Natural killer cell (primary cell): ENCODE measurements at regions not wholly inside any gene's neighbourhood (a gene's known extent, or its start where the extent isn't known, plus 50 kb on each side); places are given as distances from the start of the nearest gene placed in this dataset.

Experiments
- ATAC-seq, 3 donors: fragments of 150-1000 bp in 2 of 3; fragments of 200-7000 bp in 1 of 3; cut with Tn5 transposase; 1 replicate in 1 of 3; 2 replicates in 2 of 3; pipeline ENCODE4 v1.10.0; 2021; ENCODE audit warnings: mild to moderate bottlenecking in 2 of 3, moderate library complexity in 2 of 3
- DNase-seq, 2 donors: peaks; one replicate each; pipeline versions ENCODE4 v3.0.0 to v3.0.0-alpha.2; 2013 to 2021; ENCODE audit warnings: mixed read lengths in 1 of 2
- H3K27ac ChIP-seq: one replicate; pipeline ENCODE4 v1.5.1; 2013; ENCODE audit warnings: mild to moderate bottlenecking, low read length
- H3K27me3 ChIP-seq: one replicate; pipeline ENCODE4 v1.6.1; 2013; ENCODE audit warnings: low read length; ENCODE audit not compliant: control insufficient read depth, insufficient read depth
- H3K36me3 ChIP-seq: one replicate; pipeline ENCODE4 v1.6.1; 2013; ENCODE audit warnings: low read length; ENCODE audit not compliant: control insufficient read depth, insufficient read depth
- H3K4me1 ChIP-seq: one replicate; pipeline ENCODE4 v1.6.1; 2013; ENCODE audit warnings: low read length; ENCODE audit not compliant: control insufficient read depth, insufficient read depth
- H3K4me3 ChIP-seq: one replicate; pipeline ENCODE4 v1.5.1; 2013; ENCODE audit warnings: low read length
- H3K9me3 ChIP-seq: one replicate; pipeline ENCODE4 v1.6.1; 2013; ENCODE audit warnings: low read length; ENCODE audit not compliant: control insufficient read depth, insufficient read depth
- H3K27ac Mint-ChIP-seq, 2 donors: one replicate each; pipeline ENCODE4 v1.8.0; 2022; ENCODE audit warnings: mild to moderate bottlenecking in 2 of 2, mixed read lengths in 2 of 2, moderate library complexity in 1 of 2
- H3K27me3 Mint-ChIP-seq, 2 donors: one replicate each; pipeline ENCODE4 v1.8.0; 2022; ENCODE audit warnings: low read depth in 2 of 2, mixed read lengths in 2 of 2
- H3K36me3 Mint-ChIP-seq: one replicate; pipeline ENCODE4 v1.8.0; 2022; ENCODE audit warnings: mixed read lengths
- H3K4me1 Mint-ChIP-seq, 2 donors: one replicate each; pipeline ENCODE4 v1.8.0; 2022; ENCODE audit warnings: mixed read lengths in 2 of 2
- H3K4me3 Mint-ChIP-seq: one replicate; pipeline ENCODE4 v1.8.0; 2022; ENCODE audit warnings: mild to moderate bottlenecking, moderate library complexity, mixed read lengths
- H3K9me3 Mint-ChIP-seq, 2 donors: one replicate each; pipeline ENCODE4 v1.8.0; 2022; ENCODE audit warnings: mixed read lengths in 2 of 2
- CTCF ChIP-seq: fragments of 200-600 bp; IDR thresholded peaks from one replicate; pipeline ENCODE4 v1.8.0; 2022; ENCODE audit warnings: antibody characterized with exemption
- WGBS: methylation state at CpG from one replicate; pipeline ENCODE4 v1.1.7; 2013; ENCODE audit warnings: missing lambda C conversion rate; ENCODE audit not compliant: insufficient coverage; 5-methylcytosine and 5-hydroxymethylcytosine counted together
- intact Hi-C: fragments of 100-400 bp; cut with micrococcal nuclease; formaldehyde crosslinking; loops from one replicate; pipeline ENCODE4 v1.14.2; 2022

DNA sequence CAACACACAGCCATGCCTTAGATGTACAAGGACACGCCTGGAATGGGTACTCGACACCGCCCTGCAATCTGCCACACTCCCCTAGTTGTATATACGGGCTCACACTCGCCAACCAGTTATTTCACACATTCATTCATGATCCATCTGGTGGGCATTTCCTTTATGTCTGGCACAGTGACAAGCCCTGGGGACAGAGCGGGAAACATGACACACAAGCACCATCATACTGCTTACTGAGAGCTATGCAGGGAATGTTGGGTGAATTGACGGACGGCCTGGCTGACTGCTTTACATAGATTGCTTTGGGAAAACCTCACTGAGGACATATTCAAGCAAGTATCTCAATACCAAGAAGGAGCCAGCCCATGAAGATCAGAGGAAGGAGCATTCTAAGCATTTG, 448.0 kb upstream of the SPRED2 start:
- ATAC-seq (no peak), DNase-seq (no peak)
- no peak overlapping the region for H3K4me3 ChIP-seq
- H3K27me3 Mint-ChIP-seq, result no peaks in the 10 kb centered on the region
- intact Hi-C loops, result no loop called here
- H3K27ac ChIP-seq, result no peak overlapping the region
- no peaks in the 10 kb centered on the region for H3K4me1 ChIP-seq
- no peaks in the 10 kb centered on the region for H3K27me3 ChIP-seq
- H3K9me3 ChIP-seq, result no peaks in the 10 kb centered on the region
- H3K36me3 Mint-ChIP-seq, result no peaks in the 10 kb centered on the region
- WGBS, result 88% methylated on average over 8 of the region's 8 CpGs
- H3K27ac Mint-ChIP-seq, result no peak overlapping the region
- no peaks in the 10 kb centered on the region for H3K4me1 Mint-ChIP-seq
- H3K9me3 Mint-ChIP-seq, result peaks cover 2% of the 10 kb centered on the region in 2 donors
- no peak for TF ChIP-seq CTCF
- no peak overlapping the region for H3K4me3 Mint-ChIP-seq
- H3K36me3 ChIP-seq, result no peaks in the 10 kb centered on the region

- no peak for ATAC-seq
- H3K27ac Mint-ChIP-seq, result no peak overlapping the region
- no peak for TF ChIP-seq CTCF
- no peaks in the 10 kb centered on the region for H3K9me3 Mint-ChIP-seq
- Histone ChIP-seq H3K27me3 (no peaks in the 10 kb centered on the region), H3K4me3 (no peak overlapping the region), H3K9me3 (no peaks in the 10 kb centered on the region), H3K27ac (no peak overlapping the region), H3K36me3 (no peaks in the 10 kb centered on the region), H3K4me1 (no peaks in the 10 kb centered on the region)
- 67% methylated on average over 3 of the region's 3 CpGs for WGBS
- no peaks in the 10 kb centered on the region for H3K36me3 Mint-ChIP-seq
- DNase-seq, result no peak
- no peak overlapping the region for H3K4me3 Mint-ChIP-seq
- H3K4me1 Mint-ChIP-seq, result no peaks in the 10 kb centered on the region
- intact Hi-C loops, result no loop called here
- no peaks in the 10 kb centered on the region for H3K27me3 Mint-ChIP-seq
Observed at GRCh38 chr2:65878011-65878340, 445.6 kb upstream of the SPRED2 start.

- Histone ChIP-seq H3K36me3 (no peaks in the 10 kb centered on the region), H3K4me3 (no peak overlapping the region), H3K4me1 (no peaks in the 10 kb centered on the region), H3K27ac (no peak overlapping the region), H3K27me3 (no peaks in the 10 kb centered on the region), H3K9me3 (no peaks in the 10 kb centered on the region)
- no peaks in the 10 kb centered on the region for H3K4me1 Mint-ChIP-seq
- no peaks in the 10 kb centered on the region for H3K27me3 Mint-ChIP-seq
- intact Hi-C loops, result no loop called here
- H3K27ac Mint-ChIP-seq, result no peak overlapping the region
- no peak for ATAC-seq
- WGBS, result 81% methylated on average over 6 of the region's 7 CpGs
- TF ChIP-seq CTCF, result no peak
- H3K4me3 Mint-ChIP-seq, result no peak overlapping the region
- no peaks in the 10 kb centered on the region for H3K36me3 Mint-ChIP-seq
- H3K9me3 Mint-ChIP-seq, result no peaks in the 10 kb centered on the region
- DNase-seq, result no peak
Observed at GRCh38 chr2:65877331-65878010, 445.1 kb upstream of the SPRED2 start.

- Histone ChIP-seq H3K9me3 (no peaks in the 10 kb centered on the region), H3K36me3 (no peaks in the 10 kb centered on the region), H3K4me3 (no peak overlapping the region), H3K4me1 (no peaks in the 10 kb centered on the region), H3K27ac (no peak overlapping the region), H3K27me3 (no peaks in the 10 kb centered on the region)
- 45% methylated on average over 2 of the region's 2 CpGs for WGBS
- Mint-ChIP-seq H3K4me1 (no peaks in the 10 kb centered on the region), H3K27me3 (no peaks in the 10 kb centered on the region), H3K9me3 (no peaks in the 10 kb centered on the region), H3K27ac (no peak overlapping the region), H3K36me3 (no peaks in the 10 kb centered on the region), H3K4me3 (no peak overlapping the region)
- ATAC-seq (no peak), DNase-seq (no peak)
- no peak for TF ChIP-seq CTCF
- intact Hi-C loops, result no loop called here
Observed at GRCh38 chr2:65876114-65876513, 443.7 kb upstream of the SPRED2 start.
